ENCODE measurements at regions not wholly inside any gene's neighbourhood (a gene's known extent, or its start where the extent isn't known, plus 50 kb on each side); places are given as distances from the start of the nearest gene placed in this dataset.

- DNase-seq (ENCODE audit: low read depth), result no peak
These were observed 739.1 kb downstream of the DNAJB9 start for GRCh38 chr7:109308816-109309215.

GRCh38 chr7:109309790-109310189, 740.1 kb downstream of the DNAJB9 start:
- no peak for DNase-seq (ENCODE audit: low read depth)

- DNase-seq (ENCODE audit: low read depth), result no peak
These were observed 748.5 kb downstream of the DNAJB9 start for GRCh38 chr7:109318136-109318535.

- no peak for DNase-seq (ENCODE audit: low read depth)
These were observed 753.2 kb downstream of the DNAJB9 start for GRCh38 chr7:109322833-109323232.

GRCh38 chr7:109331423-109331822, 761.7 kb downstream of the DNAJB9 start:
- no peak for DNase-seq (ENCODE audit: low read depth)

- no peak for DNase-seq (ENCODE audit: low read depth)
These were observed 766.3 kb downstream of the DNAJB9 start for GRCh38 chr7:109335951-109336350.

- DNase-seq (ENCODE audit: low read depth), result no peak
These were observed 766.9 kb downstream of the DNAJB9 start for GRCh38 chr7:109336531-109336930.

GRCh38 chr7:109343678-109344077, 774.0 kb downstream of the DNAJB9 start:
- DNase-seq (ENCODE audit: low read depth), result peak; percentile 9

GRCh38 chr7:109351493-109351892, 781.8 kb downstream of the DNAJB9 start:
- no peak for DNase-seq (ENCODE audit: low read depth)

GRCh38 chr7:109354000-109354399, 784.3 kb downstream of the DNAJB9 start:
- DNase-seq (ENCODE audit: low read depth), result no peak

- no peak for DNase-seq (ENCODE audit: low read depth)
These were observed 784.9 kb downstream of the DNAJB9 start for GRCh38 chr7:109354552-109354951.

GRCh38 chr7:109375823-109376222, 806.1 kb downstream of the DNAJB9 start:
- no peak for DNase-seq (ENCODE audit: low read depth)

GRCh38 chr7:109376576-109376975, 806.9 kb downstream of the DNAJB9 start:
- DNase-seq (ENCODE audit: low read depth), result no peak

- DNase-seq (ENCODE audit: low read depth), result no peak
These were observed 807.6 kb downstream of the DNAJB9 start for GRCh38 chr7:109377076-109377884.

- no peak for DNase-seq (ENCODE audit: low read depth)
These were observed 817.3 kb downstream of the DNAJB9 start for GRCh38 chr7:109386959-109387358.

GRCh38 chr7:109387530-109387929, 817.9 kb downstream of the DNAJB9 start:
- no peak for DNase-seq (ENCODE audit: low read depth)

- DNase-seq (ENCODE audit: low read depth), result no peak
These were observed 821.6 kb downstream of the DNAJB9 start for GRCh38 chr7:109391240-109391639.

- no peak for DNase-seq (ENCODE audit: low read depth)
These were observed 832.4 kb downstream of the DNAJB9 start for GRCh38 chr7:109402107-109402506.

GRCh38 chr7:109407756-109408155, 838.1 kb downstream of the DNAJB9 start:
- no peak for DNase-seq (ENCODE audit: low read depth)

- no peak for DNase-seq (ENCODE audit: low read depth)
These were observed 868.3 kb downstream of the DNAJB9 start for GRCh38 chr7:109437957-109438356.

GRCh38 chr7:109449760-109450159, 880.1 kb downstream of the DNAJB9 start:
- DNase-seq (ENCODE audit: low read depth), result no peak

- no peak for DNase-seq (ENCODE audit: low read depth)
These were observed 886.4 kb downstream of the DNAJB9 start for GRCh38 chr7:109456116-109456515.

- no peak for DNase-seq (ENCODE audit: low read depth)
These were observed 890.6 kb downstream of the DNAJB9 start for GRCh38 chr7:109460296-109460695.

GRCh38 chr7:109462171-109462570, 892.5 kb downstream of the DNAJB9 start:
- no peak for DNase-seq (ENCODE audit: low read depth)
